ENCODE measurements at regions not wholly inside any gene's neighbourhood (a gene's known extent, or its start where the extent isn't known, plus 50 kb on each side); places are given as distances from the start of the nearest gene placed in this dataset.

DNA sequence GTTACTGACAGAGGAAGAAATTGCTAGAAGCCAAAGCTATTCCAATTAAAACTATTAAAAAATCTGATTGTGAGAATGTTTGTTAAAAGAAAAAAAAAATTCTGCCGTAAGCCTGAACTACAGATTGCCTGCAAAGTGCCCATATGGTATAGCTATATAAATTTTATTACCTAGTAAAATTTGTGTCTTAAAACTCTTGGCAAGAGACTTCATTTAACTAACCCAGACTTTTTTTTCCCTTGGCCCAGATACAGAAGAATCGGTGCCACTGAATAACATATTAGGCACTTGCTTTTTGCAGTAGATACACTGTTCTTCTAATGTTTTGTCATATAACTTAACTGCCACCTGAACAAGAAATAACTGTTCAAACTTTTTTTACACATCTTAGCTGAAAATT lies 125.5 kb downstream of the RPS29 start:
- no peaks in the 10 kb centered on the region for H3K9me2 ChIP-seq (ENCODE audit: insufficient read depth)
- no peak overlapping the region for H3K4me2 ChIP-seq (ENCODE audit: low read length)
- POLR2A ChIA-PET = no interaction called here
- H3K9me3 ChIP-seq (ENCODE audit: control insufficient read depth in 1 of 2, insufficient read depth in 1 of 2, low read depth in 1 of 2, low read length in 2 of 2) = no peaks in the 10 kb centered on the region
- no peak overlapping the region for H3K9ac ChIP-seq (ENCODE audit: low read length)
- TF ChIP-seq CEBPB (IDR thresholded peaks at IDR 0.05; ENCODE audit: low read depth) = no peak
- TF ChIP-seq SIN3A (IDR thresholded peaks at IDR 0.05; ENCODE audit: low read depth) = no peak
- TF ChIP-seq, protein P1, sequence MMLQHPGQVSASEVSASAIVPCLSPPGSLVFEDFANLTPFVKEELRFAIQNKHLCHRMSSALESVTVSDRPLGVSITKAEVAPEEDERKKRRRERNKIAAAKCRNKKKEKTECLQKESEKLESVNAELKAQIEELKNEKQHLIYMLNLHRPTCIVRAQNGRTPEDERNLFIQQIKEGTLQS (IDR thresholded peaks at IDR 0.05) = no peak
- TF ChIP-seq EZH2phosphoT487 (IDR thresholded peaks at IDR 0.05; ENCODE audit: borderline replicate concordance) = no peak
- no peak for TF ChIP-seq TCF7L2 (IDR thresholded peaks at IDR 0.05; ENCODE audit: borderline replicate concordance, extremely low read depth, insufficient read depth, insufficient read length)
- no peak for TF ChIP-seq FOSL1 (IDR thresholded peaks at IDR 0.05; ENCODE audit: low read depth)
- TF ChIP-seq EGR1 (IDR thresholded peaks at IDR 0.05; ENCODE audit: low read depth) = no peak
- no peak for TF ChIP-seq POLR2AphosphoS5 (IDR thresholded peaks at IDR 0.05; ENCODE audit: low read depth, low read length)
- no peak for TF ChIP-seq ELF1 (IDR thresholded peaks at IDR 0.05; ENCODE audit: borderline replicate concordance, low read depth)
- TF ChIP-seq EZH2 (IDR thresholded peaks at IDR 0.05) = no peak
- TF ChIP-seq JUND (IDR thresholded peaks at IDR 0.05) = no peak
- TF ChIP-seq, protein P2, sequence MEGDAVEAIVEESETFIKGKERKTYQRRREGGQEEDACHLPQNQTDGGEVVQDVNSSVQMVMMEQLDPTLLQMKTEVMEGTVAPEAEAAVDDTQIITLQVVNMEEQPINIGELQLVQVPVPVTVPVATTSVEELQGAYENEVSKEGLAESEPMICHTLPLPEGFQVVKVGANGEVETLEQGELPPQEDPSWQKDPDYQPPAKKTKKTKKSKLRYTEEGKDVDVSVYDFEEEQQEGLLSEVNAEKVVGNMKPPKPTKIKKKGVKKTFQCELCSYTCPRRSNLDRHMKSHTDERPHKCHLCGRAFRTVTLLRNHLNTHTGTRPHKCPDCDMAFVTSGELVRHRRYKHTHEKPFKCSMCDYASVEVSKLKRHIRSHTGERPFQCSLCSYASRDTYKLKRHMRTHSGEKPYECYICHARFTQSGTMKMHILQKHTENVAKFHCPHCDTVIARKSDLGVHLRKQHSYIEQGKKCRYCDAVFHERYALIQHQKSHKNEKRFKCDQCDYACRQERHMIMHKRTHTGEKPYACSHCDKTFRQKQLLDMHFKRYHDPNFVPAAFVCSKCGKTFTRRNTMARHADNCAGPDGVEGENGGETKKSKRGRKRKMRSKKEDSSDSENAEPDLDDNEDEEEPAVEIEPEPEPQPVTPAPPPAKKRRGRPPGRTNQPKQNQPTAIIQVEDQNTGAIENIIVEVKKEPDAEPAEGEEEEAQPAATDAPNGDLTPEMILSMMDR (IDR thresholded peaks at IDR 0.05 in 2 of 3, conservative IDR thresholded peaks at IDR 0.05 in 1 of 3; ENCODE audit: borderline replicate concordance in 1 of 3, insufficient read depth in 1 of 3, low read depth in 2 of 3, low read length in 2 of 3) = no peak
- TF ChIP-seq, protein P3, sequence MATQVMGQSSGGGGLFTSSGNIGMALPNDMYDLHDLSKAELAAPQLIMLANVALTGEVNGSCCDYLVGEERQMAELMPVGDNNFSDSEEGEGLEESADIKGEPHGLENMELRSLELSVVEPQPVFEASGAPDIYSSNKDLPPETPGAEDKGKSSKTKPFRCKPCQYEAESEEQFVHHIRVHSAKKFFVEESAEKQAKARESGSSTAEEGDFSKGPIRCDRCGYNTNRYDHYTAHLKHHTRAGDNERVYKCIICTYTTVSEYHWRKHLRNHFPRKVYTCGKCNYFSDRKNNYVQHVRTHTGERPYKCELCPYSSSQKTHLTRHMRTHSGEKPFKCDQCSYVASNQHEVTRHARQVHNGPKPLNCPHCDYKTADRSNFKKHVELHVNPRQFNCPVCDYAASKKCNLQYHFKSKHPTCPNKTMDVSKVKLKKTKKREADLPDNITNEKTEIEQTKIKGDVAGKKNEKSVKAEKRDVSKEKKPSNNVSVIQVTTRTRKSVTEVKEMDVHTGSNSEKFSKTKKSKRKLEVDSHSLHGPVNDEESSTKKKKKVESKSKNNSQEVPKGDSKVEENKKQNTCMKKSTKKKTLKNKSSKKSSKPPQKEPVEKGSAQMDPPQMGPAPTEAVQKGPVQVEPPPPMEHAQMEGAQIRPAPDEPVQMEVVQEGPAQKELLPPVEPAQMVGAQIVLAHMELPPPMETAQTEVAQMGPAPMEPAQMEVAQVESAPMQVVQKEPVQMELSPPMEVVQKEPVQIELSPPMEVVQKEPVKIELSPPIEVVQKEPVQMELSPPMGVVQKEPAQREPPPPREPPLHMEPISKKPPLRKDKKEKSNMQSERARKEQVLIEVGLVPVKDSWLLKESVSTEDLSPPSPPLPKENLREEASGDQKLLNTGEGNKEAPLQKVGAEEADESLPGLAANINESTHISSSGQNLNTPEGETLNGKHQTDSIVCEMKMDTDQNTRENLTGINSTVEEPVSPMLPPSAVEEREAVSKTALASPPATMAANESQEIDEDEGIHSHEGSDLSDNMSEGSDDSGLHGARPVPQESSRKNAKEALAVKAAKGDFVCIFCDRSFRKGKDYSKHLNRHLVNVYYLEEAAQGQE (IDR thresholded peaks at IDR 0.05; ENCODE audit: low read depth) = no peak
- TF ChIP-seq RAD21 (IDR thresholded peaks at IDR 0.05; ENCODE audit: low read depth) = no peak
- TF ChIP-seq ZNF274 (IDR thresholded peaks at IDR 0.05; ENCODE audit: low read depth, low read length) = no peak
- no peak for TF ChIP-seq ZFX (IDR thresholded peaks at IDR 0.05)
- no peak for TF ChIP-seq SRF (IDR thresholded peaks at IDR 0.05; ENCODE audit: low read depth)
- TF ChIP-seq, protein P4, sequence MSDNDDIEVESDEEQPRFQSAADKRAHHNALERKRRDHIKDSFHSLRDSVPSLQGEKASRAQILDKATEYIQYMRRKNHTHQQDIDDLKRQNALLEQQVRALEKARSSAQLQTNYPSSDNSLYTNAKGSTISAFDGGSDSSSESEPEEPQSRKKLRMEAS (IDR thresholded peaks at IDR 0.05) = no peak
- no peak for TF ChIP-seq YY1 (IDR thresholded peaks at IDR 0.05; ENCODE audit: extremely low read depth, insufficient replicate concordance, low read depth, low read length)
- H3K27ac ChIP-seq (ENCODE audit: low read depth, low read length) = no peak overlapping the region
- H3K36me3 ChIP-seq (ENCODE audit: control insufficient read depth in 1 of 2, insufficient read depth in 2 of 2, low read length in 2 of 2) = no peaks in the 10 kb centered on the region
- H3K27me3 ChIP-seq (ENCODE audit: insufficient read depth, low read length) = no peaks in the 10 kb centered on the region
- H3K79me2 ChIP-seq (ENCODE audit: insufficient read depth, low read length) = no peaks in the 10 kb centered on the region
- no peak overlapping the region for H2AFZ ChIP-seq (ENCODE audit: low read depth, low read length, poor library complexity, severe bottlenecking)
- DNase-seq (ENCODE audit: low read depth, low spot score) = no peak
- no peaks in the 10 kb centered on the region for H3K4me1 ChIP-seq (ENCODE audit: control insufficient read depth in 1 of 2, insufficient read depth in 2 of 2, low read length in 2 of 2)
- BruUV-seq (replicated peaks) = no TSS peak
- H4K20me1 ChIP-seq (ENCODE audit: insufficient read depth) = no peaks in the 10 kb centered on the region
- no peak overlapping the region for H3K4me3 ChIP-seq (replicated peaks in 1 of 2; ENCODE audit: low read depth in 1 of 2, low read length in 2 of 2)
- no peak for ATAC-seq
- RAD21 ChIA-PET (ENCODE audit: low non-redundant PET in 1 of 2, low total read pairs in 2 of 2, uncharacterized antibody in 2 of 2, unreplicated experiment in 2 of 2) = no interaction called here
- intact Hi-C loops (cut with micrococcal nuclease) = no loop called here
- CTCF ChIA-PET = interaction anchor here (1.1 to 4.6 kb wide), 12 partner anchors 9 to 142 kb away, joined by 3 to 45 read pairs (median 8); no protein-coding TSS in a partner anchor
